MCF 10A (cell line): ENCODE measurements at regions not wholly inside any gene's neighbourhood (a gene's known extent, or its start where the extent isn't known, plus 50 kb on each side); places are given as distances from the start of the nearest gene placed in this dataset.

Experiments used
- BruUV-seq: library from RNA; stranded (reverse); fragments of 400-500 nt; replicated peaks from 2 replicates; lab custom pipeline; 2021; lab: Mats Ljungman, UMichigan
- CTCF ChIA-PET: fragments of 300-600 bp; sonication (Branson Sonifier 250); formaldehyde crosslinking; extraction: SDS; loops from one replicate; lab custom pipeline; 2021; ENCODE audit warnings: antibody characterized with exemption, inconsistent platforms; lab: Yijun Ruan, JAX
- POLR2A ChIA-PET: fragments of 300-600, 350-650 bp; sonication (Branson Sonifier 250); formaldehyde crosslinking; extraction: SDS; loops from one replicate; lab custom pipeline; 2020; ENCODE audit warnings: antibody characterized with exemption, inconsistent platforms; lab: Yijun Ruan, JAX
- DNase-seq: peaks from one replicate; pipeline ENCODE4 v3.0.0-alpha.2; 2018; ENCODE audit not compliant: unreplicated experiment
- H3K27ac Mint-ChIP-seq: one replicate; pipeline ENCODE4 v1.8.0; 2022; ENCODE audit warnings: mild to moderate bottlenecking, low read depth, mixed read lengths; ENCODE audit not compliant: unreplicated experiment
- H3K27me3 Mint-ChIP-seq: one replicate; pipeline ENCODE4 v1.8.0; 2022; ENCODE audit warnings: mixed read lengths; ENCODE audit not compliant: insufficient read depth, unreplicated experiment
- H3K36me3 Mint-ChIP-seq: one replicate; pipeline ENCODE4 v1.8.0; 2022; ENCODE audit warnings: mild to moderate bottlenecking, moderate library complexity, mixed read lengths; ENCODE audit not compliant: insufficient read depth, unreplicated experiment
- H3K4me1 Mint-ChIP-seq: one replicate; pipeline ENCODE4 v1.8.0; 2022; ENCODE audit warnings: mixed read lengths; ENCODE audit not compliant: insufficient read depth, unreplicated experiment
- H3K4me3 Mint-ChIP-seq: one replicate; pipeline ENCODE4 v1.8.0; 2022; ENCODE audit warnings: mild to moderate bottlenecking, moderate library complexity, mixed read lengths; ENCODE audit not compliant: unreplicated experiment
- H3K9me3 Mint-ChIP-seq: one replicate; pipeline ENCODE4 v1.8.0; 2022; ENCODE audit warnings: mixed read lengths; ENCODE audit not compliant: unreplicated experiment
- CTCF ChIP-seq: fragments of 200-600 bp; IDR thresholded peaks from one replicate; pipeline ENCODE4 v1.8.0; 2022; ENCODE audit warnings: antibody characterized with exemption, mild to moderate bottlenecking; ENCODE audit not compliant: unreplicated experiment
- intact Hi-C: fragments of 100-400 bp; cut with micrococcal nuclease; formaldehyde crosslinking; loops from 2 replicates; pipeline ENCODE4 v1.14.1; 2022

DNA sequence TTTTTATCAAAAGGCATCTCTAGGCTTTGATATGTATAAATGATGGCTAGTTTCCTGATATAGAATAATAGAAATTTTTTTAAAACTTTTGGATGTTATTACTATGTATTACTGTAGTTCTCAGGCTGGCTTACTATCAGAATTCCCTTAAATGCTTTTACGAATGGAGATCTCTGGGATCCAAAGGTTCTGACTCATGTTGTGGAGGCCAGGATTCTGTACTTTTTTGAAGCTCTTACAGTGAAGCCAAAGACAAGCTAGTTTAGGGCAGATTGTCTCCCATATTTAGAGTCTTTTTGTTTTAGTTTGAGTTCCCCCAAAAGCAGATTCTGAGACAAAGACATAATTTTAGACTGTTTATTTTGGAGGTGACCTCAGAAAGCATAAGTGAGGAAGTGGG is 265.9 kb upstream of the SESN3 start:
- TF ChIP-seq CTCF: no peak
- DNase-seq: no peak
- intact Hi-C loops: no loop called here
- Mint-ChIP-seq H3K27me3 (no peaks in the 10 kb centered on the region), H3K4me1 (peaks cover 17% of the 10 kb centered on the region), H3K9me3 (no peaks in the 10 kb centered on the region), H3K4me3 (no peak overlapping the region), H3K27ac (no peak overlapping the region), H3K36me3 (no peaks in the 10 kb centered on the region)
- CTCF ChIA-PET: interaction anchor here (0.5 to 0.6 kb wide), 2 partner anchors 31 to 238 kb away, joined by 4 read pairs; no protein-coding TSS in a partner anchor
- no TSS peak for BruUV-seq
- POLR2A ChIA-PET: interaction anchor here (0.6 kb wide), 1 partner anchor 40 kb away, joined by 3 read pairs; no protein-coding TSS in a partner anchor

DNA sequence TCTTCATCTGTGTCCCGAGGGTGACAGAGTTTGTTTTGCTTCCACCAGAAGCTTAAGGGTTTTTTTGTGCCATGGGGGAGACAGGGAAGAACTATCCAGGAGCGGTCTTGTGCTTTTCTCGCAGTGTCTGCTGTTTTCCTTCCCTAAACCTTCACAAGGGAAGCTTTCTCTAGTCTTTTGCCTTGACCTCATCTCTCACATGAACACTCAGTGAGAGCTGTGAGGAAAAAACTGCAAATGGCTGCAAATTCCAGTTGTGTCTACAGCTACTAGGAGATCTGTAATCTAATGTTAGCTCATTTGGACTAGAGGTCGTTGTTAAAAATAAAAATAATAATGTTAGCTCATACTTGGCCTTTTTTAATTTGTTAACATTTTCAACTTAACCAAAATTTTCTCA is 264.7 kb upstream of the SESN3 start:
- H3K4me1 Mint-ChIP-seq: peaks cover 17% of the 10 kb centered on the region
- no peaks in the 10 kb centered on the region for H3K36me3 Mint-ChIP-seq
- intact Hi-C loops: no loop called here
- peaks cover 4% of the 10 kb centered on the region for H3K9me3 Mint-ChIP-seq
- H3K27me3 Mint-ChIP-seq: no peaks in the 10 kb centered on the region
- CTCF ChIA-PET: interaction anchor here (0.6 to 0.7 kb wide), 3 partner anchors 8 to 327 kb away, joined by 3 to 4 read pairs (median 3); no protein-coding TSS in a partner anchor
- H3K27ac Mint-ChIP-seq: no peak overlapping the region
- H3K4me3 Mint-ChIP-seq: no peak overlapping the region
- no TSS peak for BruUV-seq
- DNase-seq: no peak
- TF ChIP-seq CTCF: no peak
- POLR2A ChIA-PET: interaction anchor here (0.6 to 0.7 kb wide), 3 partner anchors 14 to 161 kb away, joined by 3 read pairs; no protein-coding TSS in a partner anchor

- ChIA-PET CTCF (interaction anchor here (0.6 kb wide), 1 partner anchor 147 kb away, joined by 3 read pairs; no protein-coding TSS in a partner anchor), POLR2A (interaction anchor here (0.8 kb wide), 1 partner anchor 15 kb away, joined by 3 read pairs; no protein-coding TSS in a partner anchor)
- peaks cover 6% of the 10 kb centered on the region for H3K9me3 Mint-ChIP-seq
- no peak for TF ChIP-seq CTCF
- H3K4me3 Mint-ChIP-seq: no peak overlapping the region
- no peaks in the 10 kb centered on the region for H3K36me3 Mint-ChIP-seq
- peaks cover 12% of the 10 kb centered on the region for H3K4me1 Mint-ChIP-seq
- no peak overlapping the region for H3K27ac Mint-ChIP-seq
- no peaks in the 10 kb centered on the region for H3K27me3 Mint-ChIP-seq
- no TSS peak for BruUV-seq
- no peak for DNase-seq
- intact Hi-C loops: no loop called here
Measured at GRCh38 chr11:95494856-95495255, 263.9 kb upstream of the SESN3 start.

GRCh38 chr11:95494167-95494566 is 263.2 kb upstream of the SESN3 start:
- ChIA-PET CTCF (interaction anchor here (0.5 to 0.6 kb wide), 2 partner anchors 11 to 147 kb away, joined by 3 read pairs; no protein-coding TSS in a partner anchor), POLR2A (no interaction called here)

More at GRCh38 chr11:95494167-95494566, 263.2 kb upstream of the SESN3 start:
- H3K9me3 Mint-ChIP-seq: peaks cover 6% of the 10 kb centered on the region
- H3K36me3 Mint-ChIP-seq: no peaks in the 10 kb centered on the region
- TF ChIP-seq CTCF: no peak
- H3K4me1 Mint-ChIP-seq: peaks cover 6% of the 10 kb centered on the region
- H3K27ac Mint-ChIP-seq: no peak overlapping the region
- no peak for DNase-seq
- no TSS peak for BruUV-seq
- no peak overlapping the region for H3K4me3 Mint-ChIP-seq
- intact Hi-C loops: no loop called here
- H3K27me3 Mint-ChIP-seq: no peaks in the 10 kb centered on the region
